ENCODE measurements at regions not wholly inside any gene's neighbourhood (a gene's known extent, or its start where the extent isn't known, plus 50 kb on each side); places are given as distances from the start of the nearest gene placed in this dataset.

DNA sequence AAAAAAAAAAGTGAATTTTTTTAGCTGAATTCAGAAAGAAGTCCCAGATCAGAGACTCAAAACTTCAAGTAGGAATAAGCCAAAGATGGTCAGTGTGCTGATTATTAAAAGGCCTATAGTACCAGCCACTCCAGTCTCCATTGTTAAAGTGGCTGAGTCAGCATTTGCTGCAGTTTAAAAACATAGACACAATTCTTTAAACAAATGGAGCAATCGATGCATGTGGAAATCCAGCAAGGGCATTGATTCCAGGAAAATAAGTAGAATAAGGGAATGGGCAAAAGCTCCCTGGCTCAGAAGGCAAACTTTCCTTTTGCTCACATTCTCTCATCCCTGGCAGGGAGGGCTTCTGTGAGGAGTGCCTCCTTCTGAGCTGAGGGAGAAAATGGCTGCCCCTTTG, 317.6 kb downstream of the LRIG3 start:
- intact Hi-C loops (cut with micrococcal nuclease): no loop called here
- ATAC-seq: no peak
- Mint-ChIP-seq H3K27me3 (no peaks in the 10 kb centered on the region), H3K36me3 (ENCODE audit: low read depth) (no peaks in the 10 kb centered on the region), H3K27ac (no peak overlapping the region), H3K9me3 (no peaks in the 10 kb centered on the region), H3K4me1 (ENCODE audit: low read depth) (no peaks in the 10 kb centered on the region), H3K4me3 (no peak overlapping the region)
- TF ChIP-seq, protein P1, sequence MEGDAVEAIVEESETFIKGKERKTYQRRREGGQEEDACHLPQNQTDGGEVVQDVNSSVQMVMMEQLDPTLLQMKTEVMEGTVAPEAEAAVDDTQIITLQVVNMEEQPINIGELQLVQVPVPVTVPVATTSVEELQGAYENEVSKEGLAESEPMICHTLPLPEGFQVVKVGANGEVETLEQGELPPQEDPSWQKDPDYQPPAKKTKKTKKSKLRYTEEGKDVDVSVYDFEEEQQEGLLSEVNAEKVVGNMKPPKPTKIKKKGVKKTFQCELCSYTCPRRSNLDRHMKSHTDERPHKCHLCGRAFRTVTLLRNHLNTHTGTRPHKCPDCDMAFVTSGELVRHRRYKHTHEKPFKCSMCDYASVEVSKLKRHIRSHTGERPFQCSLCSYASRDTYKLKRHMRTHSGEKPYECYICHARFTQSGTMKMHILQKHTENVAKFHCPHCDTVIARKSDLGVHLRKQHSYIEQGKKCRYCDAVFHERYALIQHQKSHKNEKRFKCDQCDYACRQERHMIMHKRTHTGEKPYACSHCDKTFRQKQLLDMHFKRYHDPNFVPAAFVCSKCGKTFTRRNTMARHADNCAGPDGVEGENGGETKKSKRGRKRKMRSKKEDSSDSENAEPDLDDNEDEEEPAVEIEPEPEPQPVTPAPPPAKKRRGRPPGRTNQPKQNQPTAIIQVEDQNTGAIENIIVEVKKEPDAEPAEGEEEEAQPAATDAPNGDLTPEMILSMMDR (IDR thresholded peaks at IDR 0.05): no peak
- POLR2A ChIA-PET: no interaction called here
- CTCF ChIA-PET: no interaction called here
- DNase-seq: no peak

DNA sequence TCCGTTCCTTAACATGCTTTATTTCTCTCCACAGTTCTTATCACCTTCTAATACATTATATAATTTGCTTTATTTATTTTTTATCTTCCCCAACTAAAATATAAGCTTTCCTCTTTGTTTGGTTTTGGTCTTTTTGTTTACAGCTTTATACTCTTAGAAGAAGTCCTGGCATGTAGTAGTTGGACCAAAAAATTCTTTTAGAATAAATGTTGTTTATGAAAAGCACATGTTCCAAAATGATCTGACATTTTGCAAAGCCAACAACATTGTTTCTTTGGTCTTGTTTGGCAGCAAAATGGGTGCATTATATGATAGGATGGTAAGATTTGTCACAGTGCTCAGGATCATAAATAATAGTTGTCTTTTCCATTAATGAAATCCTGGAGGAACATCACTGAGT, 312.5 kb downstream of the LRIG3 start:
- TF ChIP-seq, protein P1 (IDR thresholded peaks at IDR 0.05): no peak
- Mint-ChIP-seq H3K27ac (no peak overlapping the region), H3K4me3 (no peak overlapping the region), H3K9me3 (no peaks in the 10 kb centered on the region), H3K4me1 (ENCODE audit: low read depth) (no peaks in the 10 kb centered on the region), H3K36me3 (ENCODE audit: low read depth) (no peaks in the 10 kb centered on the region), H3K27me3 (no peaks in the 10 kb centered on the region)
- ChIA-PET CTCF (no interaction called here), POLR2A (no interaction called here)
- ATAC-seq (no peak), DNase-seq (no peak)
- intact Hi-C loops (cut with micrococcal nuclease): no loop called here

DNA sequence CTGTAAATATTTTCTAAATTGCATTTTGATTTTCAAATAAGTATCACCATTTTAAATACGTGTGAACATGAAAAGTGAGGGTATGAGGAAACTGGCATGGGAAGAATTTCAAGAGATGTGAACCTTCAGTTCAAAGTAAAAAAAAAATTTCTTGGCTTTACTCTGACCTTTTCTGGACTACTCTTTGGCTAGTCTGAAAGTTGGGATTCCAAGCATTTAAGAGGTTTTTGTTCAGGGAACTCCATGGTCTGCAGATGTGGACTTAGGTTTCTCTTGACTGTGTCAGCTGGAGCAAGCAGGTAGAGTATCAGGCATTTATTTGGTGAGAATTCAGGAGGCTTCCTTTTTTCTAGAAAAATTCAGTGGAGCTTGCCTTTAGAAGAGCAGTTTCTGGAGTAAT, 311.6 kb downstream of the LRIG3 start:
- intact Hi-C loops (cut with micrococcal nuclease): no loop called here
- no peaks in the 10 kb centered on the region for H3K36me3 Mint-ChIP-seq (ENCODE audit: low read depth)
- ATAC-seq (no peak), DNase-seq (no peak)
- CTCF ChIA-PET: no interaction called here
- H3K4me1 Mint-ChIP-seq (ENCODE audit: low read depth): no peaks in the 10 kb centered on the region
- H3K27ac Mint-ChIP-seq: no peak overlapping the region
- TF ChIP-seq, protein P1 (IDR thresholded peaks at IDR 0.05): no peak
- POLR2A ChIA-PET: no interaction called here
- H3K9me3 Mint-ChIP-seq: no peaks in the 10 kb centered on the region
- no peak overlapping the region for H3K4me3 Mint-ChIP-seq
- H3K27me3 Mint-ChIP-seq: no peaks in the 10 kb centered on the region

DNA sequence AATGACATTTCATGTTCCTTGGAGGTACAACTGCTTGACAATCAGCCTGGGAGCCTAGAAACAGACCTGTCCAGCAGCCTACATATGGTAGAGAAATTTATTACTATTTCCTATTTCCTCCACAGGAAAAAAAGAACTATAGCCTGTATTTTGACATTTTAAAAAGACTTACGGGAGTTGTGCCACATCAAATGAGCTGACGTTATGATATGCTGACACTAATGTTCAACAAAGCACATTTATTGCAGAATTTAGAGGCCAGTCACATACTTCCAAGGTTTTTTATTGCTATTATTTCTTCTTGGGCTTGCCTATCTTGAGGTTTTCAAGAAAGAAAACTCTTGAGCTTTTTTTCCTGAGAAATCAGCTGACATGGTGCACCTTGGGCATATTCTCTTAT, 305.3 kb downstream of the LRIG3 start:
- TF ChIP-seq, protein P1 (IDR thresholded peaks at IDR 0.05): no peak
- DNase-seq: no peak
- Mint-ChIP-seq H3K27ac (no peak overlapping the region), H3K4me1 (ENCODE audit: low read depth) (no peaks in the 10 kb centered on the region), H3K27me3 (no peaks in the 10 kb centered on the region), H3K36me3 (ENCODE audit: low read depth) (no peaks in the 10 kb centered on the region), H3K9me3 (no peaks in the 10 kb centered on the region), H3K4me3 (no peak overlapping the region)
- no peak for ATAC-seq
- CTCF ChIA-PET: no interaction called here
- POLR2A ChIA-PET: no interaction called here
- intact Hi-C loops (cut with micrococcal nuclease): no loop called here

DNA sequence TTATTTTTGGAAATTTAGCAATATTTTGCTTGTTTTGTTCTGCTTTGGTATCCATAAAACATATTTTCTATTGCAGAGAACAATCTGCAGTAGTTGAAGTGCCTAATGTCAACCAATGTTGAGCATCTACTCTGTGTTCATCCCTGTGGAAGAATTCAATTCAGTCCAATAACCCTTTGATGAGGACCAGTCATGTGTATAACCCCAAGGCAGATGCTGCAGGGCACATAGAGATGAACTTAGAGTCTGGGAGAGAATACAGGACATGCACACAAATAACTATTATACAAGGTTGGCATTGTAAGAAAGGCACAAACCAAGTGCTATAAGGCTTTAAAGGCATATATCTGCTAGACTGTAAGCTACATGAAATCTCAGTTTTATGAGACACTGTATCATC, 304.7 kb downstream of the LRIG3 start:
- Mint-ChIP-seq H3K4me3 (no peak overlapping the region), H3K27me3 (no peaks in the 10 kb centered on the region), H3K9me3 (no peaks in the 10 kb centered on the region), H3K36me3 (ENCODE audit: low read depth) (no peaks in the 10 kb centered on the region), H3K27ac (no peak overlapping the region), H3K4me1 (ENCODE audit: low read depth) (no peaks in the 10 kb centered on the region)
- TF ChIP-seq, protein P1 (IDR thresholded peaks at IDR 0.05): no peak
- DNase-seq (no peak), ATAC-seq (no peak)
- intact Hi-C loops (cut with micrococcal nuclease): no loop called here
- CTCF ChIA-PET: no interaction called here
- POLR2A ChIA-PET: no interaction called here
